ENCODE measurements at regions not wholly inside any gene's neighbourhood (a gene's known extent, or its start where the extent isn't known, plus 50 kb on each side); places are given as distances from the start of the nearest gene placed in this dataset.

DNA sequence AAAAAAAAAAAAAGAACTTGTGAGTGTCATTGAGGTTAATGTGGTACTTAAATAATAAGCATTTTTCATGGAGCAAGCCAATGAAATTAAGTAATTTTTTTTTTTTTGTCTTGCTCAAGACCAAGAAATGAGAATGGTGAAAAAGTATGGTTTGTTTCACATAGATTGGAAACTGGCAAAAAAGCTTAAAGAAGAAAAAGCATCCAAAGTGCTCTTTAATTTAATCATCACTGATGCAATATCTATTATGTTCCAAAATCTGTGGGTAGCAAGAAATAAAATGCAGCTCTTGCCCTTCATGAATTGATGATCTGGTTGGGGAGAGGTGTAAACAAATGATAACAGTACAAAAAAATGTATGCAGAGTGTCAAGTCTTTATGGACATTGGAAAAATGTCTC lies 980.6 kb downstream of the REEP3 start:
- no peak overlapping the region for H2AFZ ChIP-seq (ENCODE audit: low read depth, low read length, severe bottlenecking)
- no peaks in the 10 kb centered on the region for H3K79me2 ChIP-seq (ENCODE audit: insufficient read depth, low read length)
- no peaks in the 10 kb centered on the region for H3K36me3 ChIP-seq (ENCODE audit: low read length)
- H4K20me1 ChIP-seq (ENCODE audit: low read depth, low read length) = no peaks in the 10 kb centered on the region
- H3K27me3 ChIP-seq (ENCODE audit: low read length) = no peaks in the 10 kb centered on the region
- no peaks in the 10 kb centered on the region for H3K9me3 ChIP-seq (ENCODE audit: insufficient read depth, low read length)
- H3F3A ChIP-seq (ENCODE audit: insufficient read depth) = no peaks in the 10 kb centered on the region
- no peak overlapping the region for H3K4me2 ChIP-seq (ENCODE audit: low read depth, low read length, poor library complexity, severe bottlenecking)
- no peaks in the 10 kb centered on the region for H3K9me2 ChIP-seq (replicated peaks; ENCODE audit: insufficient read depth, low read length)
- H3K4me3 ChIP-seq (ENCODE audit: insufficient read depth, low read length, poor library complexity, severe bottlenecking) = no peak overlapping the region
- no peak overlapping the region for H3K9ac ChIP-seq (ENCODE audit: low read length)
- no peak for TF ChIP-seq EZH2phosphoT487 (conservative IDR thresholded peaks at IDR 0.05; ENCODE audit: low read length)
- TF ChIP-seq, protein P1, sequence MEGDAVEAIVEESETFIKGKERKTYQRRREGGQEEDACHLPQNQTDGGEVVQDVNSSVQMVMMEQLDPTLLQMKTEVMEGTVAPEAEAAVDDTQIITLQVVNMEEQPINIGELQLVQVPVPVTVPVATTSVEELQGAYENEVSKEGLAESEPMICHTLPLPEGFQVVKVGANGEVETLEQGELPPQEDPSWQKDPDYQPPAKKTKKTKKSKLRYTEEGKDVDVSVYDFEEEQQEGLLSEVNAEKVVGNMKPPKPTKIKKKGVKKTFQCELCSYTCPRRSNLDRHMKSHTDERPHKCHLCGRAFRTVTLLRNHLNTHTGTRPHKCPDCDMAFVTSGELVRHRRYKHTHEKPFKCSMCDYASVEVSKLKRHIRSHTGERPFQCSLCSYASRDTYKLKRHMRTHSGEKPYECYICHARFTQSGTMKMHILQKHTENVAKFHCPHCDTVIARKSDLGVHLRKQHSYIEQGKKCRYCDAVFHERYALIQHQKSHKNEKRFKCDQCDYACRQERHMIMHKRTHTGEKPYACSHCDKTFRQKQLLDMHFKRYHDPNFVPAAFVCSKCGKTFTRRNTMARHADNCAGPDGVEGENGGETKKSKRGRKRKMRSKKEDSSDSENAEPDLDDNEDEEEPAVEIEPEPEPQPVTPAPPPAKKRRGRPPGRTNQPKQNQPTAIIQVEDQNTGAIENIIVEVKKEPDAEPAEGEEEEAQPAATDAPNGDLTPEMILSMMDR (IDR thresholded peaks at IDR 0.05; ENCODE audit: insufficient read depth, low read length, poor library complexity, severe bottlenecking) = no peak
- no peak overlapping the region for H3K27ac ChIP-seq (ENCODE audit: low read depth, low read length)

DNA sequence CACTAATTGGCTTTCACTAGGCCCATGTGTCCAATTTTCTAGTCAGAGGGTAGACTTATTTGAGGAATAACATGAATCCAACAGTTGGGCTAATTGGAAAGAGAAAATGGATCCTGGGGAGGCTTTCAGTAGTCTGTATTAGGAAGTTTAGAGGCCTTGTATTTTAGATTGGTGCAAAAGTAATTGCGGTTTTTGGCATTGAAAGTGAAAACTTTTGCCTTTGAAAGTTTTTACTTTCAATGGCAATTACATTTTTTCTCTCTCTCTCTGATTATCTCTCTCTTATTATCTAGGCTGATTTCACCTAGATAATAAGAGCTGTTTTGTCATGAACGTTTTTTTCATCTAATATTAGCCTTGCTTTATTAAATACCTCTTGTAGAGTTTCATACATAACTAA lies 981.7 kb downstream of the REEP3 start:
- no peaks in the 10 kb centered on the region for H4K20me1 ChIP-seq (ENCODE audit: low read depth, low read length)
- no peak overlapping the region for H3K27ac ChIP-seq (ENCODE audit: low read depth, low read length)
- H3K9me2 ChIP-seq (replicated peaks; ENCODE audit: insufficient read depth, low read length) = no peaks in the 10 kb centered on the region
- no peak overlapping the region for H3K9ac ChIP-seq (ENCODE audit: low read length)
- H3K4me3 ChIP-seq (ENCODE audit: insufficient read depth, low read length, poor library complexity, severe bottlenecking) = no peak overlapping the region
- H3K9me3 ChIP-seq (ENCODE audit: insufficient read depth, low read length) = no peaks in the 10 kb centered on the region
- no peaks in the 10 kb centered on the region for H3K36me3 ChIP-seq (ENCODE audit: low read length)
- no peaks in the 10 kb centered on the region for H3F3A ChIP-seq (ENCODE audit: insufficient read depth)
- no peaks in the 10 kb centered on the region for H3K79me2 ChIP-seq (ENCODE audit: insufficient read depth, low read length)
- no peak for TF ChIP-seq EZH2phosphoT487 (conservative IDR thresholded peaks at IDR 0.05; ENCODE audit: low read length)
- TF ChIP-seq, protein P1 (IDR thresholded peaks at IDR 0.05; ENCODE audit: insufficient read depth, low read length, poor library complexity, severe bottlenecking) = no peak
- no peak overlapping the region for H2AFZ ChIP-seq (ENCODE audit: low read depth, low read length, severe bottlenecking)
- H3K4me2 ChIP-seq (ENCODE audit: low read depth, low read length, poor library complexity, severe bottlenecking) = no peak overlapping the region
- H3K27me3 ChIP-seq (ENCODE audit: low read length) = no peaks in the 10 kb centered on the region

DNA sequence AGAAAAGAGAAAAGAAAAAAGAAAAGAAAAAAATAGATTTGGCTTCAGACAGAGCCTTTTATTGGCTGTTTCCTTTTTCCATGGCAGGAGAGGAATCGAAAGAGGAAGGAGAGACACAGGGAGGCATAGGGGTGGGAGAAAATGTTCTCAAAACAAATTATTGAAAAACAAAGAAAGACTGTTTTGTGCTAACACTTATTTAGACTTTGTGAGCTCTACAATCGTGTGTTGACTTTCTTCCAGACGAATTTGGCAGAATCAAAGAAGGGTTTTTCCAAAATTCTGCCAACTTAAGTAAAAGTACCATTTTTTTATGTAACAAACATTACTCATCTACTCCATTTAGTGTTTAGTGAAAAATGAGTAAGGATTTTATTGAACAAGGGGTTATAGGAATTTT lies 982.2 kb downstream of the REEP3 start:
- Histone ChIP-seq H2AFZ (ENCODE audit: low read depth, low read length, severe bottlenecking) (no peak overlapping the region), H3F3A (ENCODE audit: insufficient read depth) (no peaks in the 10 kb centered on the region), H3K4me2 (ENCODE audit: low read depth, low read length, poor library complexity, severe bottlenecking) (no peak overlapping the region), H3K4me3 (ENCODE audit: insufficient read depth, low read length, poor library complexity, severe bottlenecking) (no peak overlapping the region), H3K9ac (ENCODE audit: low read length) (no peak overlapping the region), H3K27ac (ENCODE audit: low read depth, low read length) (no peak overlapping the region), H3K27me3 (ENCODE audit: low read length) (no peaks in the 10 kb centered on the region), H3K9me3 (ENCODE audit: insufficient read depth, low read length) (no peaks in the 10 kb centered on the region), H3K36me3 (ENCODE audit: low read length) (no peaks in the 10 kb centered on the region), H3K79me2 (ENCODE audit: insufficient read depth, low read length) (no peaks in the 10 kb centered on the region), H4K20me1 (ENCODE audit: low read depth, low read length) (no peaks in the 10 kb centered on the region), H3K9me2 (replicated peaks; ENCODE audit: insufficient read depth, low read length) (no peaks in the 10 kb centered on the region)
- no peak for TF ChIP-seq EZH2phosphoT487 (conservative IDR thresholded peaks at IDR 0.05; ENCODE audit: low read length)
- TF ChIP-seq, protein P1 (IDR thresholded peaks at IDR 0.05; ENCODE audit: insufficient read depth, low read length, poor library complexity, severe bottlenecking) = no peak
